PC-9 (cell line): ENCODE measurements at regions not wholly inside any gene's neighbourhood (a gene's known extent, or its start where the extent isn't known, plus 50 kb on each side); places are given as distances from the start of the nearest gene placed in this dataset.

ENCODE experiments used
- CTCF ChIP-seq: fragments of 200-600 bp; sonication (generic); conservative IDR thresholded peaks from 2 replicates; pipeline ENCODE4 v1.6.1; 2017; ENCODE audit warnings: mixed run types, antibody characterized with exemption, mild to moderate bottlenecking, moderate library complexity
- EZH2 ChIP-seq: fragments of 200-600 bp; sonication (generic); IDR thresholded peaks from 2 replicates; pipeline ENCODE4 v1.8.0; 2017; ENCODE audit warnings: antibody characterized with exemption, low read depth

GRCh38 chr10:6739530-6740174 is 159.6 kb upstream of the PRKCQ start:
- no peak for TF ChIP-seq CTCF
- TF ChIP-seq EZH2: no peak
